H9 (cell line): ENCODE measurements at regions not wholly inside any gene's neighbourhood (a gene's known extent, or its start where the extent isn't known, plus 50 kb on each side); places are given as distances from the start of the nearest gene placed in this dataset.

ENCODE experiments used
- DNase-seq: peaks from one replicate; pipeline ENCODE4 v3.0.0-alpha.2; 2017
- H2AFZ ChIP-seq: one replicate; pipeline ENCODE4 v1.6.1; 2013; ENCODE audit warnings: mild to moderate bottlenecking, low read length, control low read depth, moderate library complexity
- H2AK5ac ChIP-seq: 2 replicates; pipeline ENCODE4 v1.6.1; 2013; ENCODE audit warnings: low read length, control low read depth, mixed read lengths; ENCODE audit not compliant: insufficient read length
- H2BK120ac ChIP-seq: one replicate; pipeline ENCODE4 v1.6.1; 2013; ENCODE audit warnings: low read depth, mild to moderate bottlenecking, low read length, control low read depth, inconsistent platforms; ENCODE audit not compliant: poor library complexity, severe bottlenecking
- H2BK12ac ChIP-seq: 2 replicates; pipeline ENCODE4 v1.6.1; 2013; ENCODE audit warnings: low read length, control low read depth, mixed read lengths, low read depth; ENCODE audit not compliant: insufficient read length
- H2BK15ac ChIP-seq: 2 replicates; pipeline ENCODE4 v1.6.1; 2013; ENCODE audit warnings: low read depth, low read length, control low read depth
- H2BK20ac ChIP-seq: one replicate; pipeline ENCODE4 v1.6.1; 2013; ENCODE audit warnings: low read depth, mild to moderate bottlenecking, low read length, control low read depth, inconsistent platforms; ENCODE audit not compliant: poor library complexity, severe bottlenecking
- H2BK5ac ChIP-seq: 2 replicates; pipeline ENCODE4 v1.6.1; 2013; ENCODE audit warnings: low read length, control low read depth, mixed read lengths; ENCODE audit not compliant: insufficient read length
- H3K14ac ChIP-seq: 2 replicates; pipeline ENCODE4 v1.6.1; 2013; ENCODE audit warnings: low read length, control low read depth; ENCODE audit not compliant: insufficient read depth
- H3K18ac ChIP-seq: 2 replicates; pipeline ENCODE4 v1.6.1; 2013; ENCODE audit warnings: low read depth, mild to moderate bottlenecking, mixed read lengths, low read length, control low read depth; ENCODE audit not compliant: insufficient read length
- H3K23ac ChIP-seq: 2 replicates; pipeline ENCODE4 v1.6.1; 2013; ENCODE audit warnings: low read length, control low read depth, mixed read lengths, low read depth; ENCODE audit not compliant: insufficient read length
- H3K23me2 ChIP-seq: 2 replicates; pipeline ENCODE4 v1.6.1; 2013; ENCODE audit warnings: low read depth, mild to moderate bottlenecking, mixed read lengths, low read length, control low read depth; ENCODE audit not compliant: insufficient read length, poor library complexity, severe bottlenecking
- H3K27ac ChIP-seq: 2 replicates; pipeline ENCODE4 v1.5.1; 2013; ENCODE audit warnings: low read length, control low read depth, mixed read lengths, low read depth; ENCODE audit not compliant: insufficient read length
- H3K27me3 ChIP-seq: 2 replicates; pipeline ENCODE4 v1.6.1; 2013; ENCODE audit warnings: low read length, control low read depth, inconsistent platforms; ENCODE audit not compliant: insufficient read depth
- H3K4ac ChIP-seq: 2 replicates; pipeline ENCODE4 v1.6.1; 2013; ENCODE audit warnings: low read depth, mild to moderate bottlenecking, control low read depth, inconsistent platforms, low read length, moderate library complexity
- H3K4me1 ChIP-seq: 2 replicates; pipeline ENCODE4 v1.6.1; 2013; ENCODE audit warnings: low read length, control low read depth, inconsistent platforms; ENCODE audit not compliant: insufficient read depth
- H3K4me2 ChIP-seq: 2 replicates; pipeline ENCODE4 v1.6.1; 2013; ENCODE audit warnings: low read length, control low read depth, mixed read lengths; ENCODE audit not compliant: insufficient read length, insufficient read depth
- H3K56ac ChIP-seq: 2 replicates; pipeline ENCODE4 v1.6.1; 2013; ENCODE audit warnings: low read depth, mild to moderate bottlenecking, mixed read lengths, low read length, control low read depth; ENCODE audit not compliant: insufficient read length
- H3K79me1 ChIP-seq: 2 replicates; pipeline ENCODE4 v1.6.1; 2013; ENCODE audit warnings: low read depth, mild to moderate bottlenecking, moderate library complexity, low read length, control low read depth, inconsistent platforms; ENCODE audit not compliant: insufficient read depth, poor library complexity, severe bottlenecking
- H3K79me2 ChIP-seq: 2 replicates; pipeline ENCODE4 v1.6.1; 2013; ENCODE audit warnings: low read length, control low read depth, inconsistent platforms; ENCODE audit not compliant: insufficient read depth
- H3K9ac ChIP-seq: 2 replicates; pipeline ENCODE4 v1.6.1; 2013; ENCODE audit warnings: low read length, control low read depth, mixed read lengths; ENCODE audit not compliant: insufficient read length; ENCODE audit errors: extremely low read depth
- H3K9me3 ChIP-seq: one replicate; pipeline ENCODE4 v1.6.1; 2013; ENCODE audit warnings: low read depth, low read length, inconsistent platforms; ENCODE audit not compliant: control insufficient read depth
- H3T11ph ChIP-seq: one replicate; pipeline ENCODE4 v1.6.1; 2013; ENCODE audit warnings: mild to moderate bottlenecking, low read length, control low read depth, inconsistent platforms
- H4K20me1 ChIP-seq: one replicate; pipeline ENCODE4 v1.6.1; 2013; ENCODE audit not compliant: control insufficient read depth, insufficient read length, insufficient read depth
- H4K5ac ChIP-seq: 2 replicates; pipeline ENCODE4 v1.6.1; 2013; ENCODE audit warnings: low read depth, mild to moderate bottlenecking, mixed read lengths, low read length, control low read depth; ENCODE audit not compliant: insufficient read length
- H4K8ac ChIP-seq: replicated peaks from 2 replicates; pipeline ENCODE4 v1.6.1; 2013; ENCODE audit warnings: low read length, control low read depth, mixed read lengths, low read depth; ENCODE audit not compliant: insufficient read length
- H4K91ac ChIP-seq: 2 replicates; pipeline ENCODE4 v1.6.1; 2013; ENCODE audit warnings: low read depth, mild to moderate bottlenecking, moderate library complexity, mixed read lengths, low read length, control low read depth; ENCODE audit not compliant: insufficient read length
- H3K27ac Mint-ChIP-seq, 3 experiments: 2 replicates in 2 of 3; 3 replicates in 1 of 3; pipeline ENCODE4 v1.8.0; 2020 to 2021; ENCODE audit warnings: mixed read lengths in 3 of 3, mild to moderate bottlenecking in 1 of 3, moderate library complexity in 1 of 3
- H3K27me3 Mint-ChIP-seq: 2 replicates; pipeline ENCODE4 v1.8.0; 2021; ENCODE audit warnings: low read depth, mild to moderate bottlenecking, moderate library complexity, mixed read lengths
- H3K36me3 Mint-ChIP-seq, 3 experiments: 2 replicates in 2 of 3; 3 replicates in 1 of 3; pipeline ENCODE4 v1.8.0; 2020 to 2021; ENCODE audit warnings: low read depth in 3 of 3, mixed read lengths in 3 of 3; ENCODE audit not compliant: insufficient read depth in 1 of 3
- H3K4me1 Mint-ChIP-seq, 2 experiments: 2 replicates each; pipeline ENCODE4 v1.8.0; 2020; ENCODE audit warnings: mixed read lengths in 2 of 2
- H3K4me3 Mint-ChIP-seq, 2 experiments: 2 replicates in 1 of 2; 3 replicates in 1 of 2; pipeline ENCODE4 v1.8.0; 2020 to 2021; ENCODE audit warnings: mild to moderate bottlenecking in 2 of 2, mixed read lengths in 2 of 2, moderate library complexity in 1 of 2
- H3K9me3 Mint-ChIP-seq, 2 experiments: 2 replicates in 1 of 2; 3 replicates in 1 of 2; pipeline ENCODE4 v1.8.0; 2020; ENCODE audit warnings: mild to moderate bottlenecking in 2 of 2, mixed read lengths in 2 of 2, moderate library complexity in 1 of 2
- CTCF ChIP-seq: fragments of 200-600 bp; sonication (generic); conservative IDR thresholded peaks from 3 replicates; pipeline ENCODE4 v1.8.0; 2021; ENCODE audit warnings: antibody characterized with exemption, mild to moderate bottlenecking
- whole genome bisulfite sequencing: extraction: QIAGEN DNeasy Blood & Tissue Kit; methylation state at CpG from one replicate; pipeline ENCODE4 v1.1.7; 2013; ENCODE audit warnings: missing lambda C conversion rate, low lambda C conversion rate, mixed read lengths; ENCODE audit not compliant: insufficient read length; ENCODE audit errors: extremely low coverage; 5-methylcytosine and 5-hydroxymethylcytosine counted together

GRCh38 chr4:136306361-136306760 lies 1225.9 kb downstream of the PCDH18 start:
- DNase-seq: no peak
- no peaks in the 10 kb centered on the region for H3K9me3 ChIP-seq
- no peak overlapping the region for H2BK15ac ChIP-seq
- H3K18ac ChIP-seq: no peak overlapping the region
- no peaks in the 10 kb centered on the region for H3K4me1 Mint-ChIP-seq
- no peaks in the 10 kb centered on the region for H3K36me3 Mint-ChIP-seq
- no peak overlapping the region for H4K8ac ChIP-seq
- no peaks in the 10 kb centered on the region; a peak in 1 of 5 replicates for H3K9me3 Mint-ChIP-seq
- no peak overlapping the region for H4K91ac ChIP-seq
- H3K4me2 ChIP-seq: no peak overlapping the region
- no peak overlapping the region for H3K23ac ChIP-seq
- no peaks in the 10 kb centered on the region for H3K27me3 Mint-ChIP-seq
- H3K4ac ChIP-seq: no peak overlapping the region
- no peaks in the 10 kb centered on the region for H3K27me3 ChIP-seq
- no peak overlapping the region for H2AFZ ChIP-seq
- no peak for TF ChIP-seq CTCF
- no peak overlapping the region for H3K27ac Mint-ChIP-seq
- H3K4me3 Mint-ChIP-seq: no peak overlapping the region
- H4K20me1 ChIP-seq: no peaks in the 10 kb centered on the region
- H3K56ac ChIP-seq: no peak overlapping the region
- no peak overlapping the region for H3T11ph ChIP-seq
- no peak overlapping the region for H2AK5ac ChIP-seq
- no peak overlapping the region for H3K14ac ChIP-seq
- no peaks in the 10 kb centered on the region for H3K23me2 ChIP-seq
- no CpG with 5 or more reads among the region's 2 CpGs for WGBS
- no peak overlapping the region for H3K27ac ChIP-seq
- H2BK20ac ChIP-seq: no peak overlapping the region
- H2BK5ac ChIP-seq: no peak overlapping the region
- H3K79me1 ChIP-seq: no peaks in the 10 kb centered on the region
- no peak overlapping the region for H4K5ac ChIP-seq
- H2BK120ac ChIP-seq: no peak overlapping the region
- H3K79me2 ChIP-seq: no peaks in the 10 kb centered on the region
- H3K4me1 ChIP-seq: no peaks in the 10 kb centered on the region
- H3K9ac ChIP-seq: no peak overlapping the region
- H2BK12ac ChIP-seq: no peak overlapping the region
